D721Med (cell line): ENCODE measurements at regions not wholly inside any gene's neighbourhood (a gene's known extent, or its start where the extent isn't known, plus 50 kb on each side); places are given as distances from the start of the nearest gene placed in this dataset.

Experiments used
- DNase-seq: peaks from one replicate; pipeline ENCODE4 v3.0.0; 2011; ENCODE audit warnings: low spot score; ENCODE audit not compliant: insufficient read length
- FAIRE-seq: peaks from 2 replicates; lab custom pipeline; 2011; peaks lifted over from hg19 to GRCh38; lab: Jason Lieb, UNC
- TF ChIP-seq, protein P1 (sequence below): IDR thresholded peaks from 2 replicates; pipeline ENCODE4 v1.5.1; 2012; ENCODE audit warnings: mild to moderate bottlenecking, control low read depth; ENCODE audit not compliant: insufficient read depth; ENCODE audit errors: missing control alignments

GRCh38 chr5:133703935-133704334, 91.6 kb upstream of the FSTL4 start:
- no peak for FAIRE-seq
- TF ChIP-seq, protein P1, sequence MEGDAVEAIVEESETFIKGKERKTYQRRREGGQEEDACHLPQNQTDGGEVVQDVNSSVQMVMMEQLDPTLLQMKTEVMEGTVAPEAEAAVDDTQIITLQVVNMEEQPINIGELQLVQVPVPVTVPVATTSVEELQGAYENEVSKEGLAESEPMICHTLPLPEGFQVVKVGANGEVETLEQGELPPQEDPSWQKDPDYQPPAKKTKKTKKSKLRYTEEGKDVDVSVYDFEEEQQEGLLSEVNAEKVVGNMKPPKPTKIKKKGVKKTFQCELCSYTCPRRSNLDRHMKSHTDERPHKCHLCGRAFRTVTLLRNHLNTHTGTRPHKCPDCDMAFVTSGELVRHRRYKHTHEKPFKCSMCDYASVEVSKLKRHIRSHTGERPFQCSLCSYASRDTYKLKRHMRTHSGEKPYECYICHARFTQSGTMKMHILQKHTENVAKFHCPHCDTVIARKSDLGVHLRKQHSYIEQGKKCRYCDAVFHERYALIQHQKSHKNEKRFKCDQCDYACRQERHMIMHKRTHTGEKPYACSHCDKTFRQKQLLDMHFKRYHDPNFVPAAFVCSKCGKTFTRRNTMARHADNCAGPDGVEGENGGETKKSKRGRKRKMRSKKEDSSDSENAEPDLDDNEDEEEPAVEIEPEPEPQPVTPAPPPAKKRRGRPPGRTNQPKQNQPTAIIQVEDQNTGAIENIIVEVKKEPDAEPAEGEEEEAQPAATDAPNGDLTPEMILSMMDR = no peak

DNA sequence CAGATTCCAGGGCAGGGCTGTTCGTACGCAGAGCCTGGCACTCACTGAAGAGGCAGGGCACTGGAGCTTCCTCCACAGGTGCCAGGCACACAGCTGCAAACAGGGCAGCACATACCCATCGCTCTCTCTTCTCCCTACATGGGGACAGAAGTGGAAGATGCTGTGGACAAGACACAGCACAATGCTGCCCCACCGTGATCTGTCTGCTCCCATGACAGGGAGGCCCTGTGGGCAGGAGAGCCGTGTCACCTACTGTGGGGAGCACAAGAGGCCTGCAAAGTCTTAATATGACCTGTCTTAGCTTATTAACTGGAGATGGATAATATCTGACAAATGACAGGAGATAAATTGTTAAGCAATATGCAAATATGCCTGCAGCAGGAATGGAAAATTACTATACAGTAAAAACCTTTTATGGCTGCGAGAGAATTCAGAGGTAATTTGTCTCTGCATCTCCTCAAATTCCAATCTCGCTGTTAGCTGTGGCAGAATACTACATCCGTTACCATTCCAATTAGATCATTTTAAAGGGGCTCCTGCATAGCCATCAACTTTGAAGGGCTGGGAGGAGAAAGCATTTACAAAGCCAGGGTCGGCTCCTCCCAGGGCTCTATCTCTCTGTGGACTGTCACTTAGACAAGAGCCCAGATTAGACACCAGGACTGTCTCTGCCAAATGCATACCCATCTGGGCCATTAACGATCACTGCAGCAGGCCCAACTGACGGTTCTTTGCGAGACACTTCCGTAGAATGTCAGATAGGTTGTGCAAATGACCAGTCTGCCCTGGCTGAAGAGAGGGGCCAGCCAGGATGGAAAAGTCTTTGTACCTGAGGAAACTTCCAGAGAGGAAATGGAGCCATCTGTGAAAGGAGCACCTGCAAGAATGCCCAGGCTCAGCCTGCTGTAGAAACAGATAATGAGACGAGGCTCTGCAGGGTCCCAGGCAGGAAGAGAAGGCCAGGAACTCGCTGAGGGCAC, 90.7 kb upstream of the FSTL4 start:
- TF ChIP-seq, protein P1 = no peak
- DNase-seq = no peak
- FAIRE-seq = no peak

More at GRCh38 chr5:133703935-133704334, 91.6 kb upstream of the FSTL4 start:
- DNase-seq = no peak

DNA sequence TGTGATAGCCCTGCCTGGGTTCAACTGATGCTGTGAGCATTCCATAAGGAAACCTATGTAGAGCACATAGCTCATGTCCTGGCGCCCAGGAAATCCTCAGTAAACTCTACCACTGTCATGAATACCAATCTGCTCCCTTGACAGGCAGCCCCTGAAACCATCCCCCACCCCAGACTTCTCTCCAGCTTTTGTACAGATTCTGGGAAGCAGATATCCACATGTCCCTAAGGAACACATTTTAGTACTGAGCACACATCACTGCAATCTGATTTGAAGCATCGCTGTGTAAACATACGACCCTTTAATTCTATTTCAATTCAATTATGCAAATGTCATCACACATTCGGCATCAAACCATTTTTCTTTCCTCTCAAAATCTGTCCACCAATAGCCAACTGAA, 89.5 kb upstream of the FSTL4 start:
- TF ChIP-seq, protein P1 = no peak
- DNase-seq (no peak), FAIRE-seq (no peak)

- FAIRE-seq = no peak
- DNase-seq = no peak
- TF ChIP-seq, protein P1 = no peak
Observed at GRCh38 chr5:133700251-133700650, 87.9 kb upstream of the FSTL4 start.

DNA sequence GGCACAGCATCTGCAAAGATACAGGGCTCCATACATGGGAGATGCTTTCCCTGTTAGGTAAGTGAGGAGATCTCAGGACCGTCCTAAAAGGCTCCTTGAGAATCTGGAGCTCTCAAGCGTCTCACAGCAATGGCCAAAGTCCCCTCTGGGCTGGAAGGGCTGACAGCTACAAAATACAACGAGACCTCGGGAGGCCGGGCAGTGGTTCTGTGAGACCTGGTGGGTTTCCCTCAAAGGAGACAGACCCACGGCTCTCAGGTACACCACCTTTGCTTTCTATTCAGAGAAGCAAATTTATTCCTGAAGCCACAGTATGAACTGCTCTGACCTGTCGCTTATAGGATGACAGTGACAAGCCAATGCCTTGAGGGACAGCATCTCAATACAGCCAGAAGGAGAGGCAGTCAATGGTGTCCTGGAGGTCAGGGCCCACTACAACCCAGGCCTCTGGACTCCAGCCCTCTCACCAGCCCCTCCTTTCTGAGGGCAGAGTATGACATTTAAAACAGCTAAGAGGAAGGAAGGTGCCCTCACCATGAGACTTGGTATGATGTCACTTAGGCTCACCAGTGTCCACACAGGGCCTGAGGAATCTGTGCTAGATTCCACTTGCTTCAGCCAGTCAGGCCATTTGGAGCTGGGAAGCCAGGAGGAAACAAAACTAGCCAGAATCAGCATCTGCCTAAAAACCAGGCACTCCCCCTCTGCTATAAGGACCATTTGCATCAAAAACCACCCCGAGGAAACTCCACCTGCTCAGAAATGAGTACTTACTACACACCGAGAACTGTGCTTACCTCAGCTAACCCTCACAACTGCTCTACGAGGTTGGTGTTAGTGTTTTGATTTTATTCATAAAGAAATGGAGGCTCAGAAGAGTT, 86.5 kb upstream of the FSTL4 start:
- FAIRE-seq (no peak), DNase-seq (no peak)
- TF ChIP-seq, protein P1 = no peak

DNA sequence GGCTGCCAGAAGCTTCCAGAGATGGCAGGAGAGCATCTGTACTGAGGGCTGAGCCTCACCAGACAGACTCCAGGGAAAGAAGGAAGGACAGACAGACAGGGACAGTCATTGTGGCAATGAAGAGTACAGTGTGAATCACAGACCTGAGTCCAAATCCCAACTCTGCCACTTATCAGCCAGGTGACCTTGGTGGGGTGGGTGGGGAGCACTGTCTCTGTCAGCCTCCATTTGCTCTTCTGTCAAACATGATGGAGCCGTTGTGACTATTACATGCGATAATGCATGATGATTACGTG, 85.9 kb upstream of the FSTL4 start:
- TF ChIP-seq, protein P1 = no peak
- FAIRE-seq (no peak), DNase-seq (no peak)
